A549 (cell line): ENCODE measurements at regions not wholly inside any gene's neighbourhood (a gene's known extent, or its start where the extent isn't known, plus 50 kb on each side); places are given as distances from the start of the nearest gene placed in this dataset.

Source experiments
- ATAC-seq, 2 experiments: fragments of 200-7000 bp in 1 of 2; fragments of >200 bp in 1 of 2; cut with Nextera tagmentation in 1 of 2; cut with Tn5 transposase in 1 of 2; 3 replicates each; pipeline versions ENCODE4 v1.8.0 to v1.9.1; 2018 to 2020; ENCODE audit warnings: mild to moderate bottlenecking in 1 of 2, moderate library complexity in 1 of 2
- CTCF ChIA-PET: fragments of 300-600 bp; sonication (Branson Sonifier 250); formaldehyde crosslinking; extraction: SDS; loops from one replicate; lab custom pipeline; 2021; ENCODE audit warnings: antibody characterized with exemption, inconsistent platforms; lab: Yijun Ruan, JAX
- POLR2A ChIA-PET: fragments of 350-600 bp; formaldehyde crosslinking; extraction: SDS; loops from one replicate; lab custom pipeline; 2021; ENCODE audit warnings: antibody characterized with exemption, inconsistent platforms; lab: Yijun Ruan, JAX
- DNase-seq, 2 experiments: peaks; one replicate each; pipeline versions ENCODE4 v3.0.0 to v3.0.0-alpha.2; 2011 to 2016; ENCODE audit warnings: low read depth in 1 of 2, low spot score in 1 of 2
- FAIRE-seq: peaks from 2 replicates; lab custom pipeline; 2011; peaks lifted over from hg19 to GRCh38; lab: Jason Lieb, UNC
- H3K27ac ChIP-seq, 2 experiments: fragments of >200 bp; sonication (Bioruptor Twin); formaldehyde crosslinking; 3 replicates each; pipeline ENCODE4 v1.5.1; 2016 to 2017
- H3K4me1 ChIP-seq: fragments of >200 bp; sonication (Bioruptor Twin); formaldehyde crosslinking; 3 replicates; pipeline ENCODE4 v1.6.1; 2016
- H3K4me2 ChIP-seq: fragments of >200 bp; sonication (Bioruptor Twin); formaldehyde crosslinking; 3 replicates; pipeline ENCODE4 v1.6.1; 2016
- H3K4me3 ChIP-seq: fragments of >200 bp; sonication (Bioruptor Twin); formaldehyde crosslinking; 3 replicates; pipeline ENCODE4 v1.5.1; 2016
- H3K9me3 ChIP-seq: fragments of >200 bp; sonication (Bioruptor Twin); formaldehyde crosslinking; 3 replicates; pipeline ENCODE4 v1.6.1; 2016
- BHLHE40 ChIP-seq: IDR thresholded peaks from 2 replicates; pipeline ENCODE4 v1.6.1; 2012; ENCODE audit warnings: low read depth, low read length, inconsistent platforms
- CBX8 ChIP-seq: fragments of 200-600 bp; sonication (generic); IDR thresholded peaks from 2 replicates; pipeline ENCODE4 v1.6.1; 2016
- CEBPB ChIP-seq, 2 experiments: fragments of >200 bp in 1 of 2; sonication (Bioruptor Twin) in 1 of 2; formaldehyde crosslinking in 1 of 2; IDR thresholded peaks; 2 replicates each; pipeline ENCODE4 v1.6.1; 2012 to 2016
- CTCF ChIP-seq: fragments of >200 bp; sonication (Bioruptor Twin); formaldehyde crosslinking; IDR thresholded peaks from 3 replicates; pipeline ENCODE4 v1.5.1; 2016
- EHF ChIP-seq: fragments of 250-450 bp; sonication (Bioruptor Pico); IDR thresholded peaks from 2 replicates; pipeline ENCODE4 v1.5.0; 2020; ENCODE audit warnings: mild to moderate bottlenecking
- FOSL2 ChIP-seq, 2 experiments: fragments of 450-650 bp in 1 of 2; fragments of >200 bp in 1 of 2; sonication (Bioruptor Twin) in 1 of 2; formaldehyde crosslinking; IDR thresholded peaks; 2 replicates each; pipeline versions ENCODE4 v1.5.0 to v1.6.1; 2016 to 2020; ENCODE audit warnings: mild to moderate bottlenecking in 1 of 2, moderate library complexity in 1 of 2
- FOXS1 ChIP-seq: fragments of 250-450 bp; sonication (Bioruptor Pico); IDR thresholded peaks from 2 replicates; pipeline ENCODE4 v1.5.0; 2020; ENCODE audit warnings: mild to moderate bottlenecking, moderate library complexity
- GATA3 ChIP-seq: IDR thresholded peaks from 2 replicates; pipeline ENCODE4 v1.6.1; 2012; ENCODE audit warnings: borderline replicate concordance
- HEYL ChIP-seq: fragments of 250-450 bp; sonication (Bioruptor Pico); IDR thresholded peaks from 2 replicates; pipeline ENCODE4 v1.8.0; 2021; ENCODE audit warnings: mild to moderate bottlenecking, moderate library complexity
- HOXB13 ChIP-seq: fragments of 250-450 bp; sonication (Bioruptor Pico); IDR thresholded peaks from 2 replicates; pipeline ENCODE4 v1.5.0; 2020; ENCODE audit warnings: low read depth, mild to moderate bottlenecking, moderate library complexity
- HOXB5 ChIP-seq: fragments of 250-450 bp; sonication (Bioruptor Pico); IDR thresholded peaks from 2 replicates; pipeline ENCODE4 v1.5.0; 2020; ENCODE audit warnings: mild to moderate bottlenecking, moderate library complexity
- JUN ChIP-seq, 2 experiments: fragments of >200 bp; sonication (Bioruptor Twin); formaldehyde crosslinking; IDR thresholded peaks; 2 replicates in 1 of 2; 3 replicates in 1 of 2; pipeline ENCODE4 v1.6.1; 2016 to 2017
- JUNB ChIP-seq: fragments of >200 bp; sonication (Bioruptor Twin); formaldehyde crosslinking; IDR thresholded peaks from 2 replicates; pipeline ENCODE4 v1.6.1; 2016
- KDM1A ChIP-seq: fragments of 200-600 bp; sonication (generic); IDR thresholded peaks from 2 replicates; pipeline ENCODE4 v1.6.1; 2016; ENCODE audit warnings: low read depth, mild to moderate bottlenecking
- KDM5A ChIP-seq: fragments of 200-600 bp; sonication (generic); IDR thresholded peaks from 2 replicates; pipeline ENCODE4 v1.6.1; 2016; ENCODE audit warnings: antibody characterized with exemption, mild to moderate bottlenecking
- MAFK ChIP-seq: fragments of 450-650 bp; IDR thresholded peaks from 2 replicates; pipeline ENCODE4 v1.6.1; 2014; ENCODE audit not compliant: partially characterized antibody
- MAX ChIP-seq: IDR thresholded peaks from 2 replicates; pipeline ENCODE4 v1.6.1; 2012
- MAZ ChIP-seq: fragments of 150-350 bp; IDR thresholded peaks from 2 replicates; pipeline ENCODE4 v1.6.1; 2014; ENCODE audit warnings: antibody characterized with exemption, low read depth, low read length, borderline replicate concordance
- NFE2L2 ChIP-seq: fragments of 150-350 bp; conservative IDR thresholded peaks from 2 replicates; pipeline ENCODE4 v1.6.1; 2014; ENCODE audit warnings: low read length
- PHF8 ChIP-seq: fragments of 200-600 bp; sonication (generic); IDR thresholded peaks from 2 replicates; pipeline ENCODE4 v1.6.1; 2016; ENCODE audit warnings: low read depth, mild to moderate bottlenecking, antibody characterized with exemption, moderate library complexity, borderline replicate concordance
- POLR2A ChIP-seq: IDR thresholded peaks from 2 replicates; pipeline ENCODE4 v1.6.1; 2012; ENCODE audit warnings: mild to moderate bottlenecking, low read length
- POLR2AphosphoS2 ChIP-seq: conservative IDR thresholded peaks from 2 replicates; pipeline ENCODE4 v1.6.1; 2012; ENCODE audit warnings: low read length, improper control_type of control experiment, inconsistent platforms
- RCOR1 ChIP-seq: fragments of 150-350 bp; IDR thresholded peaks from 2 replicates; pipeline ENCODE4 v1.6.1; 2014; ENCODE audit warnings: antibody characterized with exemption, low read length, low read depth
- RFX5 ChIP-seq: fragments of 450-650 bp; IDR thresholded peaks from 2 replicates; pipeline ENCODE4 v1.7.1; 2014; ENCODE audit warnings: antibody characterized with exemption, mild to moderate bottlenecking, moderate library complexity
- RNF2 ChIP-seq: fragments of 200-600 bp; sonication (generic); IDR thresholded peaks from 2 replicates; pipeline ENCODE4 v1.6.1; 2016; ENCODE audit warnings: low read depth, mild to moderate bottlenecking, antibody characterized with exemption, moderate library complexity, borderline replicate concordance
- SREBF2 ChIP-seq: fragments of 450-650 bp; IDR thresholded peaks from 2 replicates; pipeline ENCODE4 v1.6.1; 2014; ENCODE audit warnings: mild to moderate bottlenecking, moderate library complexity
- TFCP2L1 ChIP-seq: fragments of 250-450 bp; sonication (Bioruptor Pico); IDR thresholded peaks from 2 replicates; pipeline ENCODE4 v1.5.0; 2021; ENCODE audit warnings: mild to moderate bottlenecking
- ZC3H11A ChIP-seq: fragments of 450-650 bp; IDR thresholded peaks from 2 replicates; pipeline ENCODE4 v1.6.1; 2014; ENCODE audit warnings: antibody characterized with exemption, mild to moderate bottlenecking
- ZNF302 ChIP-seq: fragments of 250-450 bp; sonication (Bioruptor Pico); IDR thresholded peaks from 2 replicates; pipeline ENCODE4 v1.9.0; 2021; ENCODE audit warnings: inconsistent platforms, mild to moderate bottlenecking, moderate library complexity
- ZSCAN20 ChIP-seq: fragments of 250-450 bp; sonication (Bioruptor Pico); IDR thresholded peaks from 2 replicates; pipeline ENCODE4 v1.8.0; 2022; ENCODE audit warnings: mild to moderate bottlenecking, moderate library complexity
- WGBS: methylation state at CpG from one replicate; pipeline ENCODE4 v1.1.6; 2017; ENCODE audit errors: missing lambda C conversion rate; 5-methylcytosine and 5-hydroxymethylcytosine counted together

- DNase-seq (no peak), FAIRE-seq (no peak)
- no peaks in the 10 kb centered on the region for H3K4me1 ChIP-seq
- H3K4me3 ChIP-seq, result no peak overlapping the region
- TF ChIP-seq SREBF2 (no peak), ZC3H11A (no peak), KDM5A (no peak), HOXB5 (no peak), POLR2AphosphoS2 (no peak), JUNB (no peak), CTCF (no peak), BHLHE40 (no peak), ZSCAN20 (CRISPR knock-in tag) (no peak), MAX (no peak), RCOR1 (no peak), EHF (CRISPR knock-in tag) (no peak), MAZ (no peak), HOXB13 (no peak), RFX5 (no peak)
- TF ChIP-seq, all 56 proteins: peak for 0
- no peak for ATAC-seq
- CTCF ChIA-PET, result interaction anchor here (0.9 kb wide), 1 partner anchor 9 kb away, joined by 3 read pairs; no protein-coding TSS in a partner anchor
- Histone ChIP-seq H3K27ac (no peak overlapping the region), H3K9me3 (no peaks in the 10 kb centered on the region), H3K4me2 (no peak overlapping the region)
- POLR2A ChIA-PET, result no interaction called here
- WGBS, result 28% methylated on average over 3 of the region's 3 CpGs
Measured at GRCh38 chrX:38927592-38927991, 126.3 kb downstream of the MID1IP1 start.

DNA sequence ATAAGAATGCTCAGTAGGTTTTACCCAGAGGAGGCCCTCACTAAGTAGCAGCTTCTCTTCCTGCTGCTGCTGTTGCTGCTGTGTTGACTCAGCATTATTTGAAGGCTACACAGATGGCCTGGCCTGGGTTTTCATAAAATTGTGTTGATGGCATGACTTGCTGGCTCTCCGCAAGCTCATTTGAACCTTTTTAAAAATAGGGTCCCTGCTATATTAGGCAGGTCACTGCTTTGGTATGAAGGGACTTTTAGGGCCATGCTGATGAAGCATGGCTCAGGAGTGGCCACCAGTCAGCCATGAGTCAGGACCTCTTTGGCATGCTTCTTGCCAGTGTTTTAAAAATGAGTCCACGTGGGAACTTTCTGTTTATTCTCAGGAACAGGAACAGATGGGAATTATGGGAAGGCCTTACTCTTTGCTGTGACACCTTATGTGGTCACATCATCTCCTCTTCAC, 128.7 kb downstream of the MID1IP1 start:
- ChIA-PET CTCF (no interaction called here), POLR2A (no interaction called here)
- H3K27ac ChIP-seq, result no peak overlapping the region
- no peaks in the 10 kb centered on the region for H3K4me1 ChIP-seq
- no peak overlapping the region for H3K4me3 ChIP-seq
- no peaks in the 10 kb centered on the region for H3K9me3 ChIP-seq
- FAIRE-seq (no peak), ATAC-seq (no peak), DNase-seq (no peak)
- no peak for TF ChIP-seq TFCP2L1 (CRISPR knock-in tag)
- TF ChIP-seq MAFK, result peak; percentile 66
- H3K4me2 ChIP-seq, result no peak overlapping the region
- 44% methylated on average over 2 of the region's 2 CpGs for WGBS

DNA sequence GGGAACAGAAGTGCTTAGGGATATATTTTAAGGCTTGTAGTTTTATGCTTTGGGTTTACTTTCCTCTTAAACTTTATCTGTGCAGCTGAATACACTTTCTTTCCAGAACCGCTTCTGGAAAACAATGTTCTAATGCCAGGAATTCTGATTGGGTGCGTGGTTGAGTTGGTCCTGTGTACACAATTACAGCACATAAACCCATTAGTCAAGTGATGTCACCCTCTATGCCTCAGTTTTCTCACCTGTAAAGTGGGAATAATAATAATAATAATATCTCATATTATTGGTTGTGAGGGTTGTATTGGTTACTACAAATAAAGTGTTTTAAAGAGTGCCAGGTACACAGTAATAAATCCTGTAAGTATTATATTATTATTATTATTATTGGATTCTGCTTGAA, 129.2 kb downstream of the MID1IP1 start:
- CTCF ChIA-PET, result no interaction called here
- H3K4me3 ChIP-seq, result no peak overlapping the region
- H3K4me1 ChIP-seq, result no peaks in the 10 kb centered on the region
- H3K27ac ChIP-seq, result no peak overlapping the region
- DNase-seq (no peak), FAIRE-seq (no peak), ATAC-seq (no peak)
- H3K9me3 ChIP-seq, result no peaks in the 10 kb centered on the region
- WGBS, result 48% methylated on average over 2 of the region's 2 CpGs
- POLR2A ChIA-PET, result no interaction called here
- no peak overlapping the region for H3K4me2 ChIP-seq
- TF ChIP-seq GATA3 (no peak), PHF8 (no peak), ZSCAN20 (CRISPR knock-in tag) (no peak), CEBPB (IDR thresholded peaks at IDR 0.05) (no peak), RNF2 (no peak), NFE2L2 (no peak), FOXS1 (CRISPR knock-in tag) (no peak), POLR2A (no peak), HOXB5 (no peak), FOSL2 (IDR thresholded peaks at IDR 0.05) (no peak), FOSL2 (CRISPR knock-in tag; IDR thresholded peaks at IDR 0.05) (no peak), POLR2AphosphoS2 (no peak), CBX8 (no peak), KDM1A (no peak), HEYL (CRISPR knock-in tag) (no peak), JUN (IDR thresholded peaks at IDR 0.05) (no peak), ZNF302 (CRISPR knock-in tag) (no peak), HOXB13 (no peak)
